NB4 (cell line): ENCODE measurements at regions not wholly inside any gene's neighbourhood (a gene's known extent, or its start where the extent isn't known, plus 50 kb on each side); places are given as distances from the start of the nearest gene placed in this dataset.

Source experiments
- DNase-seq: peaks from one replicate; pipeline ENCODE4 v3.0.0; 2010; ENCODE audit warnings: low read depth
- H3K4me3 ChIP-seq: one replicate; pipeline ENCODE4 v1.5.1; 2011; ENCODE audit warnings: mild to moderate bottlenecking, low read depth, low read length, moderate library complexity
- MAX ChIP-seq: IDR thresholded peaks from 2 replicates; pipeline ENCODE4 v1.6.1; 2011; ENCODE audit warnings: low read depth, low read length
- MYC ChIP-seq: IDR thresholded peaks from 2 replicates; pipeline ENCODE4 v1.6.1; 2011; ENCODE audit warnings: low read depth, low read length
- POLR2A ChIP-seq: IDR thresholded peaks from 2 replicates; pipeline ENCODE4 v1.6.1; 2011; ENCODE audit warnings: mild to moderate bottlenecking; ENCODE audit not compliant: insufficient read length; ENCODE audit errors: extremely low read depth
- TF ChIP-seq, protein P1 (sequence below): IDR thresholded peaks from one replicate; pipeline ENCODE4 v1.5.1; 2012; ENCODE audit warnings: low read depth, low read length

- no peak overlapping the region for H3K4me3 ChIP-seq
- TF ChIP-seq MYC (no peak), MAX (no peak), POLR2A (no peak)
- TF ChIP-seq, protein P1, sequence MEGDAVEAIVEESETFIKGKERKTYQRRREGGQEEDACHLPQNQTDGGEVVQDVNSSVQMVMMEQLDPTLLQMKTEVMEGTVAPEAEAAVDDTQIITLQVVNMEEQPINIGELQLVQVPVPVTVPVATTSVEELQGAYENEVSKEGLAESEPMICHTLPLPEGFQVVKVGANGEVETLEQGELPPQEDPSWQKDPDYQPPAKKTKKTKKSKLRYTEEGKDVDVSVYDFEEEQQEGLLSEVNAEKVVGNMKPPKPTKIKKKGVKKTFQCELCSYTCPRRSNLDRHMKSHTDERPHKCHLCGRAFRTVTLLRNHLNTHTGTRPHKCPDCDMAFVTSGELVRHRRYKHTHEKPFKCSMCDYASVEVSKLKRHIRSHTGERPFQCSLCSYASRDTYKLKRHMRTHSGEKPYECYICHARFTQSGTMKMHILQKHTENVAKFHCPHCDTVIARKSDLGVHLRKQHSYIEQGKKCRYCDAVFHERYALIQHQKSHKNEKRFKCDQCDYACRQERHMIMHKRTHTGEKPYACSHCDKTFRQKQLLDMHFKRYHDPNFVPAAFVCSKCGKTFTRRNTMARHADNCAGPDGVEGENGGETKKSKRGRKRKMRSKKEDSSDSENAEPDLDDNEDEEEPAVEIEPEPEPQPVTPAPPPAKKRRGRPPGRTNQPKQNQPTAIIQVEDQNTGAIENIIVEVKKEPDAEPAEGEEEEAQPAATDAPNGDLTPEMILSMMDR = no peak
- no peak for DNase-seq
Measured at GRCh38 chr5:3209918-3210317, 385.7 kb upstream of the IRX1 start.

DNA sequence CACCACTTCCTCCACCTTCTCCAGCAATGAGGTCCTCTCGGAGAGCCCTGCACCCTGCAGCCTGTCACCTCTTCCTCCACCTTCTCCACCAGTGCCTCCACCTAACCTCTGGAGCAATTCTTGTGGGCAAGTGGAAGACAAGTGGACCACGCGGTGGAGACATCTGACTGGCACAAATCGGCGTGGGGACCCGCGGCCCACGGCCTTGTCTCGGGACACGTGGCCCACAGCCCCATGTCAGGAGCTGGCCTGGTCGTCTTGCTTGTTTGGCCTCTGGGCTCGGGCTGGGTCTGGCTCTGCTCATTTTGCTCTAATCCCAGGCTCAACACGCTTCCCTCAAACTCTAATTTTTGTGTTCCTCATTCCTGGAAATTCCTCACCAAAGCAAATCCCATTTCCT, 393.1 kb upstream of the IRX1 start:
- no peak overlapping the region for H3K4me3 ChIP-seq
- no peak for DNase-seq
- TF ChIP-seq, protein P1 = no peak
- TF ChIP-seq MYC (no peak), POLR2A (no peak), MAX (no peak)

GRCh38 chr5:3201941-3202340, 393.7 kb upstream of the IRX1 start:
- TF ChIP-seq, protein P1 = no peak
- no peak for TF ChIP-seq MYC
- no peak for TF ChIP-seq MAX
- TF ChIP-seq POLR2A = no peak
- H3K4me3 ChIP-seq = no peak overlapping the region
- DNase-seq = no peak

DNA sequence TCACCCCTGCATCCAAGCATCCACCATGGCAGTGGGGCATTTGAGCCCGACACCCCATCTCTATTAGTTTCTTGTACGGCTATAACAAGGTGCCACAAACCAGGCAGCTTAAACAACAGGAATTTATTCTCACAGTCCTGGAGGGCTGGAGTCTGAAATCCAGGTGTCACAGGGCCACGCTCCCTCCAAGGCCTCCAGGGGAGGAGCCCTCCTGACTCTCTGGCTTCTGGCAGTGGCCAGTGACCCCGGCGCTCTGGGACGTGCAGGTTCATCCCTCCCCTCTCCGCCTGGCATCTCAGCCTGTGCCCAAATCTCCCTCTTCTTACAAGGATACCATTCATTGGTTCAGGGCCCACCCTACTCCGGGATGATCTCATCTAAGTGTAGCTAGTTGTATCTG, 394.5 kb upstream of the IRX1 start:
- no peak for TF ChIP-seq MAX
- TF ChIP-seq MYC = no peak
- TF ChIP-seq, protein P1 = no peak
- TF ChIP-seq POLR2A = no peak
- DNase-seq = no peak
- no peak overlapping the region for H3K4me3 ChIP-seq

DNA sequence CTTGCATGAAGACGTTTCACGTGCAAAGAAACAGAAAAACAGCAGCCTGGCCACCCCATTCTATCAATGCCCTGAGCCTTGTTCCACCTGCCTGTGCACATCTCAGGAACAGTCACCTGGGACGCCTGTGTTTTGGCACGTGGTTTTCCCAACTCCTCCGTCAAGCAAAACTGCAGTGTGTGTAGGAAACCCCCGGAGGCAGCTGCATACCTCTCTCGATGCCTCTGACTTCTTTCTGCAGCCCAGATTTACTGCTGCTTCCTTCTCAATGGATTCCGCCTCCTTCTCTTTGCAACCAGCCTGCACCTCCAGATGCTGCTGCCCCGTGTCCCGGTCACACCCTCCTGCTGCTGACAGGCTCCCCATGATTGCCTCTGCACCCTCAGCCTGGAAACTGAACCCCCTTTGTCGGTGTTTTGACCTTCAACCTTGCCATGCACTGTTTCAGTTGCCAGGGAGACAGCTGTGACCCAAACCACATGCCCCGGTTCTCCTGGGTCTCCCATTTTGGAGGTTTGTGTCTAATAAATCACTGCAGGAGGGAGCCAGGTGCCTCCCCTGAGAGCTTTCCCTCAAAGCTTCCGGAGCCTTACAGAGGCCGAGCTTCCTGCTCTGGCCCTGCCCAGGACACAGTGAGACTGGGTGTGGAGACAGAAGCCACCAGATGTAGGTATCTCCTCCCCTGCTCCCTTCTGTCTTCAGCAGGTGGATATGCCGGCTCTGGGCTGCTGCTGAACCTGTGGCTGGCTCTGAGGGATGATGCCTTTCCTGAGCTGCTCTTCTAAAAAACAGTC, 395.5 kb upstream of the IRX1 start:
- no peak for TF ChIP-seq MYC
- no peak for TF ChIP-seq MAX
- TF ChIP-seq, protein P1 = no peak
- TF ChIP-seq POLR2A = no peak
- H3K4me3 ChIP-seq = no peak overlapping the region
- no peak for DNase-seq
